Right lobe of liver (tissue), 4 donors: ENCODE measurements at regions not wholly inside any gene's neighbourhood (a gene's known extent, or its start where the extent isn't known, plus 50 kb on each side); places are given as distances from the start of the nearest gene placed in this dataset.

Experiments used
- CTCF ChIP-seq, 4 donors: fragments of 200-600 bp in 3 of 4; fragments of 450-650 bp in 1 of 4; IDR thresholded peaks; one replicate each; pipeline versions ENCODE4 v1.5.1 to v1.8.0; 2016 to 2022; ENCODE audit warnings: antibody characterized with exemption in 4 of 4, mild to moderate bottlenecking in 2 of 4
- POLR2A ChIP-seq: fragments of 450-650 bp; IDR thresholded peaks from one replicate; pipeline ENCODE4 v1.6.1; 2017; ENCODE audit warnings: antibody characterized with exemption, mild to moderate bottlenecking
- donor health status: DM: no; HTN: no; CAD: no.
- donor health status: DM: no; HTN: no; CAD: no.
- donor health status: DM: no; HTN: yes; CAD: no.

- TF ChIP-seq CTCF (IDR thresholded peaks at IDR 0.05) = no peak
- no peak for TF ChIP-seq POLR2A
These were observed 58.4 kb upstream of the IGSF21 start for GRCh38 chr1:18049228-18049627.
